GM23338 (cell line): ENCODE measurements at regions not wholly inside any gene's neighbourhood (a gene's known extent, or its start where the extent isn't known, plus 50 kb on each side); places are given as distances from the start of the nearest gene placed in this dataset.

ENCODE experiments used
- ATAC-seq: fragments of 200-7000 bp; cut with Tn5 transposase; 3 replicates; pipeline ENCODE4 v1.9.1; 2020
- DNase-seq: peaks from one replicate; pipeline ENCODE4 v3.0.0-alpha.2; 2015; ENCODE audit warnings: low spot score
- H2AFZ ChIP-seq: fragments of 200-600 bp; sonication (generic); 2 replicates; pipeline ENCODE4 v1.8.0; 2016; ENCODE audit warnings: antibody characterized with exemption, mild to moderate bottlenecking, moderate library complexity
- H3F3A ChIP-seq: fragments of 200-600 bp; sonication (generic); replicated peaks from 2 replicates; pipeline ENCODE4 v1.8.0; 2017; ENCODE audit warnings: antibody characterized with exemption, mixed run types, low read depth
- H3K27ac ChIP-seq: fragments of 200-600 bp; sonication (generic); 2 replicates; pipeline ENCODE4 v1.6.1; 2016; ENCODE audit warnings: low read depth
- H3K27me3 ChIP-seq: fragments of 200-600 bp; sonication (generic); 2 replicates; pipeline ENCODE4 v1.8.0; 2016; ENCODE audit warnings: mild to moderate bottlenecking, mixed run types, moderate library complexity; ENCODE audit not compliant: insufficient read depth
- H3K36me3 ChIP-seq: fragments of 200-600 bp; sonication (generic); 2 replicates; pipeline ENCODE4 v1.8.0; 2016; ENCODE audit warnings: mild to moderate bottlenecking; ENCODE audit not compliant: insufficient read depth
- H3K4me1 ChIP-seq: fragments of 200-600 bp; sonication (generic); 2 replicates; pipeline ENCODE4 v1.8.0; 2016; ENCODE audit warnings: mild to moderate bottlenecking, moderate library complexity; ENCODE audit not compliant: insufficient read depth
- H3K4me2 ChIP-seq: fragments of 200-600 bp; sonication (generic); 2 replicates; pipeline ENCODE4 v1.7.1; 2017; ENCODE audit warnings: mixed run types
- H3K4me3 ChIP-seq: fragments of 200-600 bp; sonication (generic); 2 replicates; pipeline ENCODE4 v1.6.1; 2016; ENCODE audit warnings: mixed run types
- H3K79me2 ChIP-seq: fragments of 200-600 bp; sonication (generic); replicated peaks from 2 replicates; pipeline ENCODE4 v1.8.0; 2017; ENCODE audit warnings: mild to moderate bottlenecking; ENCODE audit not compliant: insufficient read depth
- H3K9me2 ChIP-seq: fragments of 200-600 bp; sonication (generic); 2 replicates; pipeline ENCODE4 v1.8.0; 2017; ENCODE audit not compliant: insufficient read depth
- H4K20me1 ChIP-seq: fragments of 200-600 bp; sonication (generic); replicated peaks from 2 replicates; pipeline ENCODE4 v1.8.0; 2017; ENCODE audit warnings: mild to moderate bottlenecking; ENCODE audit not compliant: insufficient read depth
- H3K27ac Mint-ChIP-seq: 2 replicates; pipeline ENCODE4 v1.8.0; 2020; ENCODE audit warnings: inconsistent platforms, mild to moderate bottlenecking, moderate library complexity, mixed read lengths
- H3K27me3 Mint-ChIP-seq: 3 replicates; pipeline ENCODE4 v1.8.0; 2022; ENCODE audit warnings: low read depth, mild to moderate bottlenecking, moderate library complexity, mixed read lengths, inconsistent platforms; ENCODE audit not compliant: insufficient read depth, poor library complexity
- H3K36me3 Mint-ChIP-seq: 3 replicates; pipeline ENCODE4 v1.8.0; 2021; ENCODE audit warnings: low read depth, mild to moderate bottlenecking, inconsistent platforms, moderate library complexity, mixed read lengths
- H3K4me1 Mint-ChIP-seq: 3 replicates; pipeline ENCODE4 v1.8.0; 2020; ENCODE audit warnings: mild to moderate bottlenecking, inconsistent platforms, mixed read lengths
- H3K4me3 Mint-ChIP-seq: 3 replicates; pipeline ENCODE4 v1.8.0; 2021; ENCODE audit warnings: moderate library complexity, mild to moderate bottlenecking, inconsistent platforms, mixed read lengths
- H3K9me3 Mint-ChIP-seq: 3 replicates; pipeline ENCODE4 v1.8.0; 2020; ENCODE audit warnings: moderate library complexity, mild to moderate bottlenecking, inconsistent platforms, mixed read lengths
- CREB1 ChIP-seq: fragments of 250-450 bp; sonication (Bioruptor Pico); IDR thresholded peaks from 2 replicates; pipeline ENCODE4 v1.5.0; 2020; ENCODE audit warnings: low read depth, mild to moderate bottlenecking, moderate library complexity
- EZH2 ChIP-seq: fragments of 200-600 bp; sonication (generic); IDR thresholded peaks from one replicate; pipeline ENCODE4 v1.8.0; 2017; ENCODE audit warnings: antibody characterized with exemption, mild to moderate bottlenecking, low read depth; ENCODE audit not compliant: unreplicated experiment
- EZH2phosphoT487 ChIP-seq: fragments of 200-600 bp; sonication (generic); IDR thresholded peaks from one replicate; pipeline ENCODE4 v1.8.1; 2018; ENCODE audit warnings: antibody characterized with exemption; ENCODE audit not compliant: unreplicated experiment
- JUNB ChIP-seq: IDR thresholded peaks from one replicate; pipeline ENCODE4 v1.6.1; 2016; ENCODE audit warnings: antibody characterized with exemption; ENCODE audit not compliant: unreplicated experiment
- NANOG ChIP-seq: IDR thresholded peaks from 2 replicates; pipeline ENCODE4 v1.6.1; 2016; ENCODE audit warnings: antibody characterized with exemption, borderline replicate concordance
- POLR2AphosphoS5 ChIP-seq: IDR thresholded peaks from 2 replicates; pipeline ENCODE4 v1.6.1; 2016; ENCODE audit warnings: antibody characterized with exemption, low read depth
- STAT1 ChIP-seq: IDR thresholded peaks from one replicate; pipeline ENCODE4 v1.6.1; 2016; ENCODE audit warnings: antibody characterized with exemption; ENCODE audit not compliant: unreplicated experiment
- ZNF114 ChIP-seq: fragments of 250-450 bp; sonication (Bioruptor Pico); IDR thresholded peaks from 2 replicates; pipeline ENCODE4 v1.5.0; 2020; ENCODE audit warnings: mild to moderate bottlenecking, moderate library complexity
- ZNF331 ChIP-seq: fragments of 250-450 bp; sonication (Bioruptor Pico); IDR thresholded peaks from 2 replicates; pipeline ENCODE4 v1.5.0; 2020; ENCODE audit warnings: low read depth, mild to moderate bottlenecking, moderate library complexity
- ZNF462 ChIP-seq: fragments of 250-450 bp; sonication (Bioruptor Pico); IDR thresholded peaks from 2 replicates; pipeline ENCODE4 v1.5.0; 2020; ENCODE audit warnings: mild to moderate bottlenecking, moderate library complexity
- TF ChIP-seq, protein P1 (sequence below): IDR thresholded peaks from one replicate; pipeline ENCODE4 v1.6.1; 2018; ENCODE audit warnings: antibody characterized with exemption; ENCODE audit not compliant: unreplicated experiment
- TF ChIP-seq, protein P2 (sequence below), 2 experiments: fragments of 200-600 bp in 1 of 2; sonication (generic) in 1 of 2; conservative IDR thresholded peaks; 2 replicates each; pipeline versions ENCODE4 v1.5.1 to v1.6.1; 2016 to 2017; ENCODE audit warnings: antibody characterized with exemption in 2 of 2, low read depth in 2 of 2, mild to moderate bottlenecking in 2 of 2, moderate library complexity in 1 of 2
- TF ChIP-seq, protein P3 (sequence below): IDR thresholded peaks from 2 replicates; pipeline ENCODE4 v1.6.1; 2016; ENCODE audit warnings: antibody characterized with exemption

- no peaks in the 10 kb centered on the region for H3K27me3 ChIP-seq
- H3K9me2 ChIP-seq: no peaks in the 10 kb centered on the region
- H3K36me3 ChIP-seq: no peaks in the 10 kb centered on the region
- no peak overlapping the region for H3K27ac ChIP-seq
- H3K4me2 ChIP-seq: no peak overlapping the region
- no peaks in the 10 kb centered on the region for H3F3A ChIP-seq
- H3K79me2 ChIP-seq: no peaks in the 10 kb centered on the region
- no peaks in the 10 kb centered on the region; the same call in 2 of the 3 replicates for H3K9me3 Mint-ChIP-seq
- ATAC-seq: no peak
- no peak overlapping the region for H2AFZ ChIP-seq
- no peaks in the 10 kb centered on the region for H3K27me3 Mint-ChIP-seq
- H3K4me1 Mint-ChIP-seq: no peaks in the 10 kb centered on the region
- H3K27ac Mint-ChIP-seq: no peak overlapping the region
- no peak overlapping the region for H3K4me3 ChIP-seq
- no peaks in the 10 kb centered on the region for H3K36me3 Mint-ChIP-seq
- H4K20me1 ChIP-seq: no peaks in the 10 kb centered on the region
- TF ChIP-seq, protein P1, sequence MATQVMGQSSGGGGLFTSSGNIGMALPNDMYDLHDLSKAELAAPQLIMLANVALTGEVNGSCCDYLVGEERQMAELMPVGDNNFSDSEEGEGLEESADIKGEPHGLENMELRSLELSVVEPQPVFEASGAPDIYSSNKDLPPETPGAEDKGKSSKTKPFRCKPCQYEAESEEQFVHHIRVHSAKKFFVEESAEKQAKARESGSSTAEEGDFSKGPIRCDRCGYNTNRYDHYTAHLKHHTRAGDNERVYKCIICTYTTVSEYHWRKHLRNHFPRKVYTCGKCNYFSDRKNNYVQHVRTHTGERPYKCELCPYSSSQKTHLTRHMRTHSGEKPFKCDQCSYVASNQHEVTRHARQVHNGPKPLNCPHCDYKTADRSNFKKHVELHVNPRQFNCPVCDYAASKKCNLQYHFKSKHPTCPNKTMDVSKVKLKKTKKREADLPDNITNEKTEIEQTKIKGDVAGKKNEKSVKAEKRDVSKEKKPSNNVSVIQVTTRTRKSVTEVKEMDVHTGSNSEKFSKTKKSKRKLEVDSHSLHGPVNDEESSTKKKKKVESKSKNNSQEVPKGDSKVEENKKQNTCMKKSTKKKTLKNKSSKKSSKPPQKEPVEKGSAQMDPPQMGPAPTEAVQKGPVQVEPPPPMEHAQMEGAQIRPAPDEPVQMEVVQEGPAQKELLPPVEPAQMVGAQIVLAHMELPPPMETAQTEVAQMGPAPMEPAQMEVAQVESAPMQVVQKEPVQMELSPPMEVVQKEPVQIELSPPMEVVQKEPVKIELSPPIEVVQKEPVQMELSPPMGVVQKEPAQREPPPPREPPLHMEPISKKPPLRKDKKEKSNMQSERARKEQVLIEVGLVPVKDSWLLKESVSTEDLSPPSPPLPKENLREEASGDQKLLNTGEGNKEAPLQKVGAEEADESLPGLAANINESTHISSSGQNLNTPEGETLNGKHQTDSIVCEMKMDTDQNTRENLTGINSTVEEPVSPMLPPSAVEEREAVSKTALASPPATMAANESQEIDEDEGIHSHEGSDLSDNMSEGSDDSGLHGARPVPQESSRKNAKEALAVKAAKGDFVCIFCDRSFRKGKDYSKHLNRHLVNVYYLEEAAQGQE: no peak
- TF ChIP-seq CREB1: no peak
- TF ChIP-seq EZH2phosphoT487: no peak
- no peak for TF ChIP-seq NANOG
- TF ChIP-seq, protein P2, sequence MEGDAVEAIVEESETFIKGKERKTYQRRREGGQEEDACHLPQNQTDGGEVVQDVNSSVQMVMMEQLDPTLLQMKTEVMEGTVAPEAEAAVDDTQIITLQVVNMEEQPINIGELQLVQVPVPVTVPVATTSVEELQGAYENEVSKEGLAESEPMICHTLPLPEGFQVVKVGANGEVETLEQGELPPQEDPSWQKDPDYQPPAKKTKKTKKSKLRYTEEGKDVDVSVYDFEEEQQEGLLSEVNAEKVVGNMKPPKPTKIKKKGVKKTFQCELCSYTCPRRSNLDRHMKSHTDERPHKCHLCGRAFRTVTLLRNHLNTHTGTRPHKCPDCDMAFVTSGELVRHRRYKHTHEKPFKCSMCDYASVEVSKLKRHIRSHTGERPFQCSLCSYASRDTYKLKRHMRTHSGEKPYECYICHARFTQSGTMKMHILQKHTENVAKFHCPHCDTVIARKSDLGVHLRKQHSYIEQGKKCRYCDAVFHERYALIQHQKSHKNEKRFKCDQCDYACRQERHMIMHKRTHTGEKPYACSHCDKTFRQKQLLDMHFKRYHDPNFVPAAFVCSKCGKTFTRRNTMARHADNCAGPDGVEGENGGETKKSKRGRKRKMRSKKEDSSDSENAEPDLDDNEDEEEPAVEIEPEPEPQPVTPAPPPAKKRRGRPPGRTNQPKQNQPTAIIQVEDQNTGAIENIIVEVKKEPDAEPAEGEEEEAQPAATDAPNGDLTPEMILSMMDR (conservative IDR thresholded peaks at IDR 0.05; ENCODE audit: low read depth in 2 of 2): no peak
- no peak for TF ChIP-seq POLR2AphosphoS5
- no peak for TF ChIP-seq ZNF462 (CRISPR knock-in tag)
- TF ChIP-seq STAT1: no peak
- TF ChIP-seq ZNF331: no peak
- TF ChIP-seq JUNB: no peak
- no peak for TF ChIP-seq ZNF114 (CRISPR knock-in tag)
- TF ChIP-seq EZH2: no peak
- TF ChIP-seq, protein P3, sequence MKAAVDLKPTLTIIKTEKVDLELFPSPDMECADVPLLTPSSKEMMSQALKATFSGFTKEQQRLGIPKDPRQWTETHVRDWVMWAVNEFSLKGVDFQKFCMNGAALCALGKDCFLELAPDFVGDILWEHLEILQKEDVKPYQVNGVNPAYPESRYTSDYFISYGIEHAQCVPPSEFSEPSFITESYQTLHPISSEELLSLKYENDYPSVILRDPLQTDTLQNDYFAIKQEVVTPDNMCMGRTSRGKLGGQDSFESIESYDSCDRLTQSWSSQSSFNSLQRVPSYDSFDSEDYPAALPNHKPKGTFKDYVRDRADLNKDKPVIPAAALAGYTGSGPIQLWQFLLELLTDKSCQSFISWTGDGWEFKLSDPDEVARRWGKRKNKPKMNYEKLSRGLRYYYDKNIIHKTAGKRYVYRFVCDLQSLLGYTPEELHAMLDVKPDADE: no peak
- no peak for DNase-seq
- H3K4me1 ChIP-seq: no peaks in the 10 kb centered on the region
- no peak overlapping the region for H3K4me3 Mint-ChIP-seq
Measured at GRCh38 chrX:125736008-125736729, 416.5 kb downstream of the TEX13C start.
